B cell (primary cell): ENCODE measurements at regions not wholly inside any gene's neighbourhood (a gene's known extent, or its start where the extent isn't known, plus 50 kb on each side); places are given as distances from the start of the nearest gene placed in this dataset.

Source experiments
- ATAC-seq: fragments of 200-7000 bp; cut with Tn5 transposase; one replicate; pipeline ENCODE4 v1.10.0; 2021; ENCODE audit warnings: low read depth, mild to moderate bottlenecking, moderate number of reproducible peaks, moderate library complexity
- CTCF ChIA-PET: fragments of 350-600 bp; sonication (Branson Sonifier 250); formaldehyde crosslinking; loops from one replicate; lab custom pipeline; 2021; ENCODE audit warnings: antibody characterized with exemption, inconsistent platforms; lab: Charles Lee
- POLR2A ChIA-PET: fragments of 350-600 bp; sonication (Branson Sonifier 250); formaldehyde crosslinking; loops from one replicate; lab custom pipeline; 2021; ENCODE audit warnings: antibody characterized with exemption; lab: Charles Lee
- DNase-seq: peaks from one replicate; pipeline ENCODE4 v3.0.0; 2013
- H2AFZ ChIP-seq: 2 replicates; pipeline ENCODE4 v1.6.1; 2012; ENCODE audit warnings: mild to moderate bottlenecking, low read depth, low read length; ENCODE audit not compliant: insufficient read depth, poor library complexity, severe bottlenecking
- H3K27ac ChIP-seq, 2 donors: 1 replicate in 1 of 2; 2 replicates in 1 of 2; pipeline ENCODE4 v1.5.1; 2012 to 2013; ENCODE audit warnings: low read length in 2 of 2, mild to moderate bottlenecking in 2 of 2, moderate library complexity in 1 of 2
- H3K27me3 ChIP-seq, 4 experiments: fragments of 200-600 bp in 1 of 4; sonication (generic) in 1 of 4; replicated peaks in 1 of 4; 1 replicate in 2 of 4; 2 replicates in 2 of 4; pipeline versions ENCODE4 v1.6.1 to v1.7.0; 2013 to 2016; ENCODE audit warnings: low read length in 3 of 4, mild to moderate bottlenecking in 2 of 4, mixed read lengths in 1 of 4, moderate library complexity in 1 of 4; ENCODE audit not compliant: insufficient read depth in 4 of 4, control insufficient read depth in 3 of 4; ENCODE audit errors: control extremely low read depth in 1 of 4
- H3K36me3 ChIP-seq, 2 experiments: replicated peaks in 1 of 2; 1 replicate in 1 of 2; 2 replicates in 1 of 2; pipeline versions ENCODE4 v1.6.1 to v1.7.1; 2013; ENCODE audit warnings: low read length in 1 of 2; ENCODE audit not compliant: insufficient read depth in 2 of 2, control insufficient read depth in 1 of 2; ENCODE audit errors: control extremely low read depth in 1 of 2, extremely low read depth in 1 of 2
- H3K4me1 ChIP-seq, 2 donors: fragments of 200-600 bp in 1 of 2; sonication (generic) in 1 of 2; 1 replicate in 1 of 2; 2 replicates in 1 of 2; pipeline versions ENCODE4 v1.5.1 to v1.6.1; 2013 to 2017; ENCODE audit warnings: low read length in 2 of 2; ENCODE audit not compliant: control insufficient read depth in 2 of 2, insufficient read depth in 2 of 2
- H3K4me2 ChIP-seq: replicated peaks from 2 replicates; pipeline ENCODE3; 2012; ENCODE audit warnings: mild to moderate bottlenecking, low read depth, low read length; ENCODE audit not compliant: poor library complexity, severe bottlenecking
- H3K4me3 ChIP-seq, 5 experiments: fragments of 200-600 bp in 1 of 5; sonication (generic) in 1 of 5; 1 replicate in 3 of 5; 2 replicates in 2 of 5; pipeline versions ENCODE4 v1.5.1 to v1.7.0; 2011 to 2016; ENCODE audit warnings: low read length in 4 of 5, mild to moderate bottlenecking in 4 of 5, low read depth in 2 of 5, control low read depth in 1 of 5, moderate library complexity in 1 of 5; ENCODE audit not compliant: insufficient read depth in 1 of 5; ENCODE audit errors: control extremely low read depth in 1 of 5, extremely low read depth in 1 of 5
- H3K79me2 ChIP-seq: fragments of 200-600 bp; sonication (generic); one replicate; pipeline ENCODE4 v1.6.0; 2016; ENCODE audit warnings: low read length; ENCODE audit not compliant: control insufficient read depth, insufficient read depth
- H3K9ac ChIP-seq: fragments of 200-600 bp; sonication (generic); 2 replicates; pipeline ENCODE4 v1.6.1; 2017; ENCODE audit warnings: mild to moderate bottlenecking, low read length, moderate library complexity
- H3K9me3 ChIP-seq, 3 donors: one replicate each; pipeline versions ENCODE4 v1.6.1 to v1.7.1; 2013; ENCODE audit warnings: low read length in 2 of 3; ENCODE audit not compliant: control insufficient read depth in 2 of 3, insufficient read depth in 1 of 3; ENCODE audit errors: control extremely low read depth in 1 of 3
- H4K20me1 ChIP-seq: 2 replicates; pipeline ENCODE4 v1.6.0; 2012; ENCODE audit warnings: mild to moderate bottlenecking, low read length; ENCODE audit not compliant: insufficient read depth, control insufficient read depth, poor library complexity, severe bottlenecking
- H3K27ac Mint-ChIP-seq: one replicate; pipeline ENCODE4 v1.8.0; 2021; ENCODE audit warnings: mixed read lengths
- H3K27me3 Mint-ChIP-seq: one replicate; pipeline ENCODE4 v1.8.0; 2021; ENCODE audit warnings: mixed read lengths
- H3K4me1 Mint-ChIP-seq: one replicate; pipeline ENCODE4 v1.8.0; 2021; ENCODE audit warnings: mixed read lengths
- H3K4me3 Mint-ChIP-seq: one replicate; pipeline ENCODE4 v1.8.0; 2021; ENCODE audit warnings: mixed read lengths
- H3K9me3 Mint-ChIP-seq: one replicate; pipeline ENCODE4 v1.8.0; 2022; ENCODE audit warnings: mixed read lengths; ENCODE audit not compliant: insufficient read depth
- EZH2 ChIP-seq: IDR thresholded peaks from 2 replicates; pipeline ENCODE4 v1.6.1; 2012; ENCODE audit warnings: borderline replicate concordance, low read depth, mild to moderate bottlenecking, moderate library complexity, low read length; ENCODE audit not compliant: insufficient read depth, poor library complexity, severe bottlenecking
- WGBS: methylation state at CpG from one replicate; pipeline ENCODE4 v1.1.5; 2013; ENCODE audit warnings: missing lambda C conversion rate; ENCODE audit not compliant: insufficient coverage; 5-methylcytosine and 5-hydroxymethylcytosine counted together
- intact Hi-C: fragments of 100-400 bp; cut with micrococcal nuclease; formaldehyde crosslinking; loops from one replicate; pipeline ENCODE4 v1.10.0; 2022
- TF ChIP-seq, protein P1 (sequence below): fragments of 200-600 bp; IDR thresholded peaks from one replicate; pipeline ENCODE4 v1.8.0; 2022; ENCODE audit warnings: antibody characterized with exemption, mild to moderate bottlenecking

DNA sequence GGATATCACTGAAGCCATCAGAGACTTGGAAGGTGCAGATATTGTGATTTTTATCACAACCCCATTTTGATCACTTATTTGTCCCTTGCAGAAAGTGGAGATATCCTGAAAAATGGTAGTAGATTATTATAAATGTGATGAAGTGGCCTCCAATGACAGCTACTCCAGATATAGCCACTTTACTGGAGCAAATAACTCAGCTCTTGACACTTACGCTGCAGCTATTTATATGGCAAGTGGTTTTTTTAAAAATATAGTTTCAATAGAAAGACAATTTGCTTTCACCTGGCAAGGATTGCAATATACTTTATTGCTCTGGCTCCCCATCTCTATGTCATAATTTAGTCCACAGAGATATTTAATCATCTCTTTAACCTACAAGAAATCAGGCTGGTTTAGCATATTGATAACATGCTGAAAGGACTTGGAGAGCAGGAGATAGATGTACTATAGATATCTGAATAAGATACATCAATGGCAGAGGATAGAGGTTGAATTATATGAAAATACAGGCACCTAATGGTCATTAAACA lies 182.8 kb upstream of the SKOR2 start:
- no peak for TF ChIP-seq EZH2
- TF ChIP-seq, protein P1, sequence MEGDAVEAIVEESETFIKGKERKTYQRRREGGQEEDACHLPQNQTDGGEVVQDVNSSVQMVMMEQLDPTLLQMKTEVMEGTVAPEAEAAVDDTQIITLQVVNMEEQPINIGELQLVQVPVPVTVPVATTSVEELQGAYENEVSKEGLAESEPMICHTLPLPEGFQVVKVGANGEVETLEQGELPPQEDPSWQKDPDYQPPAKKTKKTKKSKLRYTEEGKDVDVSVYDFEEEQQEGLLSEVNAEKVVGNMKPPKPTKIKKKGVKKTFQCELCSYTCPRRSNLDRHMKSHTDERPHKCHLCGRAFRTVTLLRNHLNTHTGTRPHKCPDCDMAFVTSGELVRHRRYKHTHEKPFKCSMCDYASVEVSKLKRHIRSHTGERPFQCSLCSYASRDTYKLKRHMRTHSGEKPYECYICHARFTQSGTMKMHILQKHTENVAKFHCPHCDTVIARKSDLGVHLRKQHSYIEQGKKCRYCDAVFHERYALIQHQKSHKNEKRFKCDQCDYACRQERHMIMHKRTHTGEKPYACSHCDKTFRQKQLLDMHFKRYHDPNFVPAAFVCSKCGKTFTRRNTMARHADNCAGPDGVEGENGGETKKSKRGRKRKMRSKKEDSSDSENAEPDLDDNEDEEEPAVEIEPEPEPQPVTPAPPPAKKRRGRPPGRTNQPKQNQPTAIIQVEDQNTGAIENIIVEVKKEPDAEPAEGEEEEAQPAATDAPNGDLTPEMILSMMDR, result no peak
- Histone ChIP-seq H3K36me3 (no peaks in the 10 kb centered on the region), H3K27me3 (peaks cover 0 to 2% (median 1%) of the 10 kb centered on the region in 4 experiments), H3K9me3 (no peaks in the 10 kb centered on the region), H4K20me1 (no peaks in the 10 kb centered on the region), H3K4me2 (no peak overlapping the region), H3K79me2 (no peaks in the 10 kb centered on the region), H3K9ac (no peak overlapping the region), H3K27ac (no peak overlapping the region), H3K4me1 (no peaks in the 10 kb centered on the region), H2AFZ (no peak overlapping the region), H3K4me3 (no peak overlapping the region)
- peaks cover 45% of the 10 kb centered on the region for H3K27me3 Mint-ChIP-seq
- H3K27ac Mint-ChIP-seq, result no peak overlapping the region
- no peak overlapping the region for H3K4me3 Mint-ChIP-seq
- H3K9me3 Mint-ChIP-seq, result no peaks in the 10 kb centered on the region
- ChIA-PET POLR2A (no interaction called here), CTCF (no interaction called here)
- ATAC-seq (no peak), DNase-seq (no peak)
- intact Hi-C loops, result no loop called here
- WGBS, result no CpG with 5 or more reads among the region's 1 CpG
- H3K4me1 Mint-ChIP-seq, result no peaks in the 10 kb centered on the region

DNA sequence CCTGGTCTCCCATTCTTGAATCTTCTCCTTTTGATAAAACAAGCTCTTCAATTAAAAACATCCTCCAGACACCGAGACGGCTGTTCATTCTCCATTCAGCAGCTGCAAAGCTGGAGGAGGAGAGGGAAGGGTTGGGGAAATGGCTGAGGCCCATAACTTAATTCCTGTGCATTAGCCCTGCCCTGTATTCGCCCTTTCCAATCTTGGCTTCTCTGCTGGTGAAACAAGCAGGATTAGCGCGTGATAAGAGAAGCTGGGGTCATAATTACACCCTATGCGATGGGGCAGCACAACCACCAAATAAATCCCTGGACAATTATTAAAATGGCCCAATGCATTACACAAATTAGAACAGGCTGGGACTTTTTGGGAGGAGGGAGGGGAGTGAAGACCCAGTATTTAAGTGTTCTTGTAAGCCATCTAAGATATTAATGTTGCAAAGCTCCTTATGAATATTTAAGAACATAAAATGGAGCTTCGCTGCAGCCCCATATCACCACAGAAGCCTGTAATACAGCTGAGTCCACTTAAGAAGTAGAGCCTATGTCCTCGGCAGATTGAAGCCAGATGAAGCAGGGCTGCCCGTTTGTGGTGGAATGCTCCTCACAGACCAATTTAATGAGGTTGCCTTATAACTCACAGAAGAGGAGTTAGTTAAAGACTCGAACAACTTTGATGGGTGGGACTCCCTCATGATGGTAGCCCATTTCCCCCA lies 176.6 kb upstream of the SKOR2 start:
- Mint-ChIP-seq H3K4me1 (no peaks in the 10 kb centered on the region), H3K27me3 (peaks cover 16% of the 10 kb centered on the region), H3K9me3 (no peaks in the 10 kb centered on the region), H3K4me3 (no peak overlapping the region), H3K27ac (no peak overlapping the region)
- no peaks in the 10 kb centered on the region for H3K27me3 ChIP-seq
- no peaks in the 10 kb centered on the region for H3K36me3 ChIP-seq
- POLR2A ChIA-PET, result no interaction called here
- intact Hi-C loops, result no loop called here
- DNase-seq (no peak), ATAC-seq (no peak)
- H3K27ac ChIP-seq, result no peak overlapping the region
- H3K79me2 ChIP-seq, result no peaks in the 10 kb centered on the region
- CTCF ChIA-PET, result interaction anchor here (0.6 kb wide), 1 partner anchor 964 kb away, joined by 3 read pairs; no protein-coding TSS in a partner anchor
- H3K9ac ChIP-seq, result no peak overlapping the region
- TF ChIP-seq, protein P1, result no peak
- TF ChIP-seq EZH2, result no peak
- WGBS, result 90% methylated on average over 5 of the region's 10 CpGs
- no peaks in the 10 kb centered on the region for H4K20me1 ChIP-seq
- no peak overlapping the region for H3K4me3 ChIP-seq
- H2AFZ ChIP-seq, result no peak overlapping the region
- H3K4me1 ChIP-seq, result no peaks in the 10 kb centered on the region
- no peaks in the 10 kb centered on the region for H3K9me3 ChIP-seq
- H3K4me2 ChIP-seq, result no peak overlapping the region
